GM12874 (cell line): ENCODE measurements at regions not wholly inside any gene's neighbourhood (a gene's known extent, or its start where the extent isn't known, plus 50 kb on each side); places are given as distances from the start of the nearest gene placed in this dataset.

Experiments used
- CTCF ChIP-seq: IDR thresholded peaks from 2 replicates; pipeline ENCODE4 v1.5.1; 2011; ENCODE audit warnings: low read depth, mild to moderate bottlenecking, control low read depth, low read length, moderate library complexity; ENCODE audit not compliant: insufficient read depth

GRCh38 chr7:41334071-41334862, 368.6 kb downstream of the INHBA start:
- no peak for TF ChIP-seq CTCF

- no peak for TF ChIP-seq CTCF
Observed at GRCh38 chr7:41333511-41333910, 369.4 kb downstream of the INHBA start.

- no peak for TF ChIP-seq CTCF
Observed at GRCh38 chr7:41331194-41331593, 371.7 kb downstream of the INHBA start.

GRCh38 chr7:41328544-41328943, 374.3 kb downstream of the INHBA start:
- TF ChIP-seq CTCF, result no peak

- no peak for TF ChIP-seq CTCF
Observed at GRCh38 chr7:41328131-41328530, 374.8 kb downstream of the INHBA start.

DNA sequence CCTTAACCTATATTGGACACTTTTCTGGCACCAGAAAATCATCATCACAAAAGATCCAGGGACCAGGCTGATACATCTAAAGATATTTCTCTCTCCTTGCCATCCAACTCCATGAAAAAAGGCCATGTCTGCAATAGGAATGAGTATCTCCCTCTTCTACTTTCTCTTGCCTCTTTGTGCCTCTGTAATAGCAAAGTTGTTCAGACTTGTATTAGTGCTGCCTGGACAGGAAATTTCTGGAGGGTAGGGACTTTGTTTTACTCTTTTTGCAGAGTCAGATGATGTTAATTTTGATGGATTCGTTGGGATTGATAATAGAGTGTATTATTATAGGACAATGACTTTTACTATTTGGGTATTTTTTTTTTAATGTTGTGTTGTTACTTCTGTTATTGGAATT, 376.3 kb downstream of the INHBA start:
- no peak for TF ChIP-seq CTCF

DNA sequence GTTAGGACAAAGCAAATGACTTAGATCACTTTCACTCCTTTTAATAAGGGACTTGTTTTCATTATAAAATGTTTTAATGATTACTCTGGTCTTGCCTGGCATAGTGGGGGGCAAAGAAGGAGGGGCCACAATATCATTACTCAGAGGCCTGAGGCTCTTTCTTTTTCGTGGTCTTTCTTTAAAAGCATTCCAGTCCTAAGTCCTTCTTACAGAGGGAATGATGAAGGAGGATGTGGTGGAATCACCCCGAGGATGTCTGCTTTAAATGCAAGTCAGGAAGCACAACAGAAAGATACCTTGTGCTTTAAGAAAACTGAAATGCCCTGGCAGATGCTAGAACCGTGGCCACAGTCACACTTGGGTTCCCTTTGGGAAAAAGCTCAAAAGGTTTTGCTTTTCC, 379.1 kb downstream of the INHBA start:
- no peak for TF ChIP-seq CTCF
